ENCODE measurements at regions not wholly inside any gene's neighbourhood (a gene's known extent, or its start where the extent isn't known, plus 50 kb on each side); places are given as distances from the start of the nearest gene placed in this dataset.

DNA sequence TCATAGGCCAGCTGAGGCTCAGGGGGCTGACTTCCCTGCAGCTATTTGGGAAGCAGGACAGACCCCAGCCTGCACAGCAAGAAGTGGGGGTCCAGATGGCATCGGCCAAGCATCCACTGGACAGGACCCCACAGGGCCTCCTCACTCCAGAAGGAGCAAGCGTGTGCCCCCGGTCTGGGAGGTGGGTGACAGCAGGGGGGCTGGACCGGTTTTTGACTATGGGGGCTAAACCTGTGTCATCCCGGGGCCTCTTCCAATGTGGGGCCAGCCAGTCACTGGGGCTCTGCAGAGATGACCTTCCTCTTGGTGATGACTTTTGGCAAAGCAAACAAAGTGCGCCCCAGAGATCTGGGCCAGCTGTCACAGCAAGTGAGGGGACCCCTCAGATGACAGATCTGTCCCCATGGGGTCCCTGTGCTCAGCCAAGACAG, 163.9 kb downstream of the OLFM1 start:
- ATAC-seq (no peak), FAIRE-seq (no peak), DNase-seq (ENCODE audit: extremely low read depth in 1 of 4, low spot score in 3 of 4) (no peak)
- Histone ChIP-seq H3K79me2 (ENCODE audit: control insufficient read depth, insufficient read depth, low read length) (no peaks in the 10 kb centered on the region), H3K4me1 (replicated peaks in 1 of 2; ENCODE audit: control insufficient read depth in 2 of 2, insufficient read depth in 2 of 2, low read length in 2 of 2) (peaks cover 0 to 3% of the 10 kb centered on the region in 2 experiments; a peak in 1 of 5 replicates), H3K9ac (ENCODE audit: insufficient read depth in 1 of 2, low read depth in 2 of 2, low read length in 2 of 2) (no peak overlapping the region), H3K4me3 (no peak overlapping the region), H3K9me3 (replicated peaks; ENCODE audit: control insufficient read depth, insufficient read depth, low read depth, low read length) (no peaks in the 10 kb centered on the region), H3K9me1 (ENCODE audit: control insufficient read depth, insufficient read depth, low read length) (no peaks in the 10 kb centered on the region), H3K36me3 (ENCODE audit: control insufficient read depth, insufficient read depth, low read length) (no peaks in the 10 kb centered on the region), H2AFZ (ENCODE audit: low read depth, low read length) (no peak overlapping the region), H3K4me2 (ENCODE audit: insufficient read depth, low read length) (no peak overlapping the region), H3K27ac (ENCODE audit: extremely low read depth, low read depth, low read length) (no peak overlapping the region), H3K27me3 (ENCODE audit: control insufficient read depth in 2 of 2, insufficient read depth in 2 of 2, low read length in 2 of 2) (peaks cover 4 to 75% of the 10 kb centered on the region in 2 experiments; a peak in 4 of 5 replicates), H4K20me1 (replicated peaks; ENCODE audit: control insufficient read depth, insufficient read depth, low read length) (peaks cover 15% of the 10 kb centered on the region)
- ChIA-PET CTCF (ENCODE audit: low intra/inter-chr PET ratio) (no interaction called here), POLR2A (no interaction called here)
- intact Hi-C loops (cut with micrococcal nuclease) (no loop called here), in situ Hi-C loops (cut with MboI) (no loop called here)
- BruUV-seq (replicated peaks): no TSS peak
- TF ChIP-seq, protein P1, sequence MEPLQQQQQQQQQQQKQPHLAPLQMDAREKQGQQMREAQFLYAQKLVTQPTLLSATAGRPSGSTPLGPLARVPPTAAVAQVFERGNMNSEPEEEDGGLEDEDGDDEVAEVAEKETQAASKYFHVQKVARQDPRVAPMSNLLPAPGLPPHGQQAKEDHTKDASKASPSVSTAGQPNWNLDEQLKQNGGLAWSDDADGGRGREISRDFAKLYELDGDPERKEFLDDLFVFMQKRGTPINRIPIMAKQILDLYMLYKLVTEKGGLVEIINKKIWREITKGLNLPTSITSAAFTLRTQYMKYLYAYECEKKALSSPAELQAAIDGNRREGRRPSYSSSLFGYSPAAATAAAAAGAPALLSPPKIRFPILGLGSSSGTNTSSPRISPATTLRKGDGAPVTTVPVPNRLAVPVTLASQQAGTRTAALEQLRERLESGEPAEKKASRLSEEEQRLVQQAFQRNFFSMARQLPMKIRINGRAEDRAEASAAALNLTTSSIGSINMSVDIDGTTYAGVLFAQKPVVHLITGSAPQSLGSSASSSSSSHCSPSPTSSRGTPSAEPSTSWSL (CRISPR knock-in tag; IDR thresholded peaks at IDR 0.05; ENCODE audit: borderline replicate concordance): no peak
- TF ChIP-seq ZNF324 (CRISPR knock-in tag; IDR thresholded peaks at IDR 0.05) (no peak), JUND (IDR thresholded peaks at IDR 0.05; ENCODE audit: borderline replicate concordance, low read depth, low read length) (no peak), JUND (tag; IDR thresholded peaks at IDR 0.05; ENCODE audit: borderline replicate concordance, low read depth, low read length) (no peak), TBL1XR1 (IDR thresholded peaks at IDR 0.05; ENCODE audit: low read length in 2 of 2) (no peak), MYC (IDR thresholded peaks at IDR 0.05; ENCODE audit: low read depth, low read length) (no peak), MYC (CRISPR knock-in tag; IDR thresholded peaks at IDR 0.05; ENCODE audit: borderline replicate concordance, low read depth) (no peak), POLR2AphosphoS2 (IDR thresholded peaks at IDR 0.05; ENCODE audit: low read length) (no peak), BRCA1 (IDR thresholded peaks at IDR 0.05) (no peak), BRCA1 (CRISPR knock-in tag; IDR thresholded peaks at IDR 0.05) (no peak), BMI1 (IDR thresholded peaks at IDR 0.05; ENCODE audit: low read length) (no peak), DNMT1 (IDR thresholded peaks at IDR 0.05) (no peak), CCAR2 (IDR thresholded peaks at IDR 0.05; ENCODE audit: low read depth, low read length) (no peak), ZFP30 (CRISPR knock-in tag; IDR thresholded peaks at IDR 0.05; ENCODE audit: borderline replicate concordance) (no peak), ZC3H8 (IDR thresholded peaks at IDR 0.05) (no peak), ELF2 (CRISPR knock-in tag; IDR thresholded peaks at IDR 0.05) (no peak), ZNF146 (CRISPR knock-in tag; IDR thresholded peaks at IDR 0.05; ENCODE audit: unreplicated experiment) (no peak), TRIM28 (IDR thresholded peaks at IDR 0.05) (no peak), MCM7 (IDR thresholded peaks at IDR 0.05) (no peak), DMBX1 (CRISPR knock-in tag; IDR thresholded peaks at IDR 0.05; ENCODE audit: borderline replicate concordance) (no peak)
- WGBS (ENCODE audit: insufficient coverage, low coverage, missing lambda C conversion rate): 5% methylated on average over 5 of the region's 6 CpGs

Data from K562 (cell line).